HCT116 (cell line): ENCODE measurements at regions not wholly inside any gene's neighbourhood (a gene's known extent, or its start where the extent isn't known, plus 50 kb on each side); places are given as distances from the start of the nearest gene placed in this dataset.

Experiments
- ATAC-seq: fragments of 200-7000 bp; cut with Tn5 transposase; 2 replicates; pipeline ENCODE4 v1.9.1; 2020; ENCODE audit warnings: mild to moderate bottlenecking, moderate library complexity
- BruUV-seq: library from RNA; stranded (reverse); fragments of 400-500 nt; replicated peaks from 2 replicates; lab custom pipeline; 2021; lab: Mats Ljungman, UMichigan
- CTCF ChIA-PET: fragments of 300-600 bp; sonication (Branson Sonifier 250); formaldehyde crosslinking; loops from one replicate; lab custom pipeline; 2021; ENCODE audit warnings: antibody characterized with exemption; lab: Charles Lee
- POLR2A ChIA-PET: fragments of 300-600, 350-600 bp; sonication (Branson Sonifier 250); formaldehyde crosslinking; loops from one replicate; lab custom pipeline; 2021; ENCODE audit warnings: antibody characterized with exemption; lab: Charles Lee
- RAD21 ChIA-PET, 2 experiments: fragments of 300-600 bp; sonication (Branson Sonifier 250); formaldehyde crosslinking; loops; one replicate each; lab custom pipeline; 2023; ENCODE audit warnings: low total read pairs in 2 of 2; ENCODE audit not compliant: uncharacterized antibody in 2 of 2, unreplicated experiment in 2 of 2, low non-redundant PET in 1 of 2; lab: Charles Lee
- DNase-seq: peaks from one replicate; pipeline ENCODE4 v3.0.0-alpha.2; 2010; ENCODE audit warnings: low read depth, low spot score
- H2AFZ ChIP-seq: fragments of 200-600 bp; shearing (Covaris generic), sonication (generic); 2 replicates; pipeline ENCODE4 v1.6.1; 2017; ENCODE audit warnings: low read depth, mixed run types, mixed read lengths, antibody characterized with exemption, low read length; ENCODE audit not compliant: poor library complexity, severe bottlenecking
- H3K27ac ChIP-seq: 2 replicates; pipeline ENCODE4 v1.5.1; 2012; ENCODE audit warnings: low read depth, low read length
- H3K27me3 ChIP-seq: fragments of 200-600 bp; sonication (generic); 2 replicates; pipeline ENCODE4 v1.6.1; 2016; ENCODE audit warnings: mixed run types, low read length, mixed read lengths; ENCODE audit not compliant: insufficient read depth
- H3K36me3 ChIP-seq, 2 experiments: fragments of 200-500 bp in 1 of 2; fragments of 200-600 bp in 1 of 2; sonication (Bioruptor generic) in 1 of 2; sonication (generic) in 1 of 2; 2 replicates each; pipeline versions ENCODE4 v1.5.1 to v1.6.1; 2014 to 2016; ENCODE audit warnings: low read length in 2 of 2, inconsistent platforms in 1 of 2, mixed read lengths in 1 of 2, mixed run types in 1 of 2; ENCODE audit not compliant: insufficient read depth in 2 of 2, control insufficient read depth in 1 of 2
- H3K4me1 ChIP-seq, 2 experiments: fragments of 200-600 bp in 1 of 2; sonication (generic) in 1 of 2; 2 replicates each; pipeline versions ENCODE4 v1.5.1 to v1.6.1; 2012 to 2017; ENCODE audit warnings: low read length in 2 of 2, inconsistent platforms in 1 of 2, mild to moderate bottlenecking in 1 of 2, mixed read lengths in 1 of 2, mixed run types in 1 of 2, moderate library complexity in 1 of 2; ENCODE audit not compliant: insufficient read depth in 2 of 2, control insufficient read depth in 1 of 2
- H3K4me2 ChIP-seq: fragments of 200-600 bp; sonication (generic); 2 replicates; pipeline ENCODE4 v1.6.1; 2017; ENCODE audit warnings: mixed run types, low read length, mixed read lengths
- H3K4me3 ChIP-seq, 2 experiments: fragments of 200-600 bp in 1 of 2; sonication (generic) in 1 of 2; replicated peaks in 1 of 2; 2 replicates each; pipeline ENCODE4 v1.5.1; 2011 to 2016; ENCODE audit warnings: low read length in 2 of 2, control low read depth in 1 of 2, low read depth in 1 of 2, mild to moderate bottlenecking in 1 of 2, mixed read lengths in 1 of 2, mixed run types in 1 of 2
- H3K79me2 ChIP-seq: fragments of 200-600 bp; sonication (generic); 2 replicates; pipeline ENCODE4 v1.6.1; 2017; ENCODE audit warnings: mild to moderate bottlenecking, mixed run types, low read length, moderate library complexity, mixed read lengths; ENCODE audit not compliant: insufficient read depth
- H3K9ac ChIP-seq: fragments of 200-600 bp; sonication (generic); 2 replicates; pipeline ENCODE4 v1.6.1; 2016; ENCODE audit warnings: low read length, mixed read lengths
- H3K9me2 ChIP-seq: fragments of 200-600 bp; sonication (generic), shearing (Covaris generic); 2 replicates; pipeline ENCODE4 v1.6.1; 2017; ENCODE audit warnings: mixed run types, mild to moderate bottlenecking, moderate library complexity; ENCODE audit not compliant: insufficient read depth
- H3K9me3 ChIP-seq, 2 experiments: fragments of 200-500 bp in 1 of 2; fragments of 200-600 bp in 1 of 2; sonication (Bioruptor generic) in 1 of 2; sonication (generic) in 1 of 2; 2 replicates each; pipeline ENCODE4 v1.6.1; 2014 to 2017; ENCODE audit warnings: low read length in 2 of 2, mixed read lengths in 2 of 2, inconsistent platforms in 1 of 2, low read depth in 1 of 2, mild to moderate bottlenecking in 1 of 2, mixed run types in 1 of 2, moderate library complexity in 1 of 2; ENCODE audit not compliant: control insufficient read depth in 1 of 2, insufficient read depth in 1 of 2
- H4K20me1 ChIP-seq: fragments of 200-600 bp; sonication (generic), shearing (Covaris generic); 2 replicates; pipeline ENCODE4 v1.6.1; 2017; ENCODE audit warnings: mixed run types, mild to moderate bottlenecking, moderate library complexity; ENCODE audit not compliant: insufficient read depth
- ATF3 ChIP-seq: IDR thresholded peaks from 2 replicates; pipeline ENCODE4 v1.6.1; 2012
- EGR1 ChIP-seq: IDR thresholded peaks from 2 replicates; pipeline ENCODE4 v1.6.1; 2012; ENCODE audit warnings: low read depth
- ELF1 ChIP-seq: IDR thresholded peaks from 2 replicates; pipeline ENCODE4 v1.6.1; 2012; ENCODE audit warnings: low read depth, borderline replicate concordance
- EZH2 ChIP-seq: fragments of 200-600 bp; sonication (generic); IDR thresholded peaks from 2 replicates; pipeline ENCODE4 v1.6.1; 2017; ENCODE audit warnings: antibody characterized with exemption, mixed run types
- FOSL1 ChIP-seq: IDR thresholded peaks from 2 replicates; pipeline ENCODE4 v1.6.1; 2012; ENCODE audit warnings: low read depth
- JUND ChIP-seq: IDR thresholded peaks from 2 replicates; pipeline ENCODE4 v1.6.1; 2012
- MAX ChIP-seq: IDR thresholded peaks from 2 replicates; pipeline ENCODE4 v1.6.1; 2012
- POLR2A ChIP-seq: IDR thresholded peaks from 2 replicates; pipeline ENCODE4 v1.7.0; 2011; ENCODE audit warnings: borderline replicate concordance; ENCODE audit not compliant: insufficient read depth, insufficient read length; ENCODE audit errors: extremely low read depth
- POLR2AphosphoS5 ChIP-seq: IDR thresholded peaks from 2 replicates; pipeline ENCODE4 v1.6.1; 2011; ENCODE audit warnings: mild to moderate bottlenecking, low read depth, low read length, moderate library complexity
- REST ChIP-seq: IDR thresholded peaks from 2 replicates; pipeline ENCODE4 v1.6.1; 2012; ENCODE audit warnings: low read depth
- SIN3A ChIP-seq: IDR thresholded peaks from 2 replicates; pipeline ENCODE4 v1.6.1; 2012; ENCODE audit warnings: low read depth
- SRF ChIP-seq: IDR thresholded peaks from 2 replicates; pipeline ENCODE4 v1.6.1; 2012; ENCODE audit warnings: low read depth
- TCF7L2 ChIP-seq: IDR thresholded peaks from 2 replicates; pipeline ENCODE4 v1.7.0; 2011; ENCODE audit warnings: borderline replicate concordance, inconsistent platforms; ENCODE audit not compliant: insufficient read depth, insufficient read length; ENCODE audit errors: extremely low read depth
- ZBTB33 ChIP-seq: IDR thresholded peaks from 2 replicates; pipeline ENCODE4 v1.6.1; 2011; ENCODE audit warnings: mild to moderate bottlenecking, low read length, moderate library complexity; ENCODE audit not compliant: insufficient replicate concordance; ENCODE audit errors: extremely low read depth
- ZFX ChIP-seq: fragments of 450-650 bp; IDR thresholded peaks from 2 replicates; pipeline ENCODE4 v1.6.1; 2017
- intact Hi-C: fragments of 100-400 bp; cut with micrococcal nuclease; formaldehyde crosslinking; loops from 2 replicates; pipeline ENCODE4 v1.10.0; 2022

GRCh38 chr14:54114941-54115340 lies 158.3 kb upstream of the BMP4 start:
- ChIA-PET POLR2A (no interaction called here), CTCF (no interaction called here), RAD21 (no interaction called here)
- H3K4me2 ChIP-seq, result no peak overlapping the region
- DNase-seq, result no peak
- H3K9me2 ChIP-seq, result no peaks in the 10 kb centered on the region
- no peaks in the 10 kb centered on the region for H3K9me3 ChIP-seq
- intact Hi-C loops, result no loop called here
- no peak overlapping the region for H3K9ac ChIP-seq
- BruUV-seq, result no TSS peak
- H3K27me3 ChIP-seq, result no peaks in the 10 kb centered on the region
- H3K4me3 ChIP-seq, result no peak overlapping the region
- H3K4me1 ChIP-seq, result peaks cover 6 to 24% of the 10 kb centered on the region in 2 experiments; a peak in 3 of 4 replicates
- no peaks in the 10 kb centered on the region for H4K20me1 ChIP-seq
- TF ChIP-seq TCF7L2 (peak; percentile 27), POLR2AphosphoS5 (no peak)
- H3K27ac ChIP-seq, result peak overlapping the region; percentile 7; the same call in 1 of the 2 replicates
- no peaks in the 10 kb centered on the region for H3K79me2 ChIP-seq
- no peak for ATAC-seq
- H2AFZ ChIP-seq, result no peak overlapping the region
- H3K36me3 ChIP-seq, result no peaks in the 10 kb centered on the region

GRCh38 chr14:54116198-54116885 lies 159.7 kb upstream of the BMP4 start:
- Histone ChIP-seq H3K4me1 (peaks cover 3 to 19% of the 10 kb centered on the region in 2 experiments; a peak in 2 of 4 replicates), H3K9me2 (no peaks in the 10 kb centered on the region), H3K79me2 (no peaks in the 10 kb centered on the region), H3K27me3 (no peaks in the 10 kb centered on the region), H4K20me1 (no peaks in the 10 kb centered on the region), H3K4me3 (no peak overlapping the region), H2AFZ (no peak overlapping the region), H3K9me3 (no peaks in the 10 kb centered on the region), H3K9ac (no peak overlapping the region), H3K27ac (peak overlapping the region; percentile 25; the same call in 1 of the 2 replicates), H3K36me3 (no peaks in the 10 kb centered on the region), H3K4me2 (no peak overlapping the region)
- ATAC-seq (0 out of 2 replicates have a peak, but pooled peaks have one; percentile 34), DNase-seq (no peak)
- intact Hi-C loops, result no loop called here
- RAD21 ChIA-PET, result no interaction called here
- no TSS peak for BruUV-seq
- CTCF ChIA-PET, result no interaction called here
- POLR2A ChIA-PET, result no interaction called here
- TF ChIP-seq POLR2A (no peak), JUND (no peak), POLR2AphosphoS5 (no peak), EGR1 (no peak), REST (no peak), ZFX (no peak), EZH2 (no peak), ZBTB33 (no peak), TCF7L2 (no peak), SIN3A (no peak), ATF3 (no peak), SRF (no peak), ELF1 (no peak), MAX (no peak), FOSL1 (no peak)
